H1 (cell line): ENCODE measurements at regions not wholly inside any gene's neighbourhood (a gene's known extent, or its start where the extent isn't known, plus 50 kb on each side); places are given as distances from the start of the nearest gene placed in this dataset.

Source experiments
- CTCF ChIA-PET: fragments of 300-600 bp; sonication (Branson Sonifier 250); formaldehyde crosslinking; loops from one replicate; lab custom pipeline; 2021; ENCODE audit not compliant: partially characterized antibody; lab: Charles Lee
- POLR2A ChIA-PET: fragments of 300-600 bp; sonication (Branson Sonifier 250); formaldehyde crosslinking; loops from one replicate; lab custom pipeline; 2021; ENCODE audit warnings: inconsistent platforms; ENCODE audit not compliant: partially characterized antibody; lab: Charles Lee
- DNase-seq, 2 experiments: peaks; one replicate each; pipeline versions ENCODE4 v3.0.0 to v3.0.0-alpha.2; 2010 to 2022; ENCODE audit warnings: low spot score in 2 of 2, low read depth in 1 of 2, mixed read lengths in 1 of 2
- FAIRE-seq: peaks from 2 replicates; lab custom pipeline; 2011; peaks lifted over from hg19 to GRCh38; lab: Jason Lieb, UNC
- H2AFZ ChIP-seq: 2 replicates; pipeline ENCODE4 v1.8.1; 2012; ENCODE audit warnings: low read length, inconsistent platforms
- H2AK5ac ChIP-seq: 2 replicates; pipeline ENCODE4 v1.6.1; 2013; ENCODE audit warnings: low read depth, low read length
- H2BK120ac ChIP-seq: replicated peaks from 2 replicates; pipeline ENCODE3; 2013; ENCODE audit warnings: low read depth, low read length, inconsistent platforms
- H2BK12ac ChIP-seq: 2 replicates; pipeline ENCODE4 v1.6.1; 2013; ENCODE audit warnings: low read depth, low read length
- H2BK15ac ChIP-seq: 2 replicates; pipeline ENCODE4 v1.6.1; 2013; ENCODE audit warnings: low read length
- H2BK20ac ChIP-seq: 2 replicates; pipeline ENCODE4 v1.6.1; 2013; ENCODE audit warnings: low read length
- H2BK5ac ChIP-seq: 2 replicates; pipeline ENCODE4 v1.6.1; 2013; ENCODE audit warnings: low read depth, low read length
- H3K14ac ChIP-seq: 2 replicates; pipeline ENCODE4 v1.6.1; 2013; ENCODE audit warnings: inconsistent platforms; ENCODE audit not compliant: insufficient read length
- H3K18ac ChIP-seq: 2 replicates; pipeline ENCODE4 v1.6.1; 2013; ENCODE audit warnings: low read length; ENCODE audit errors: extremely low read depth
- H3K23ac ChIP-seq: 2 replicates; pipeline ENCODE4 v1.6.1; 2013; ENCODE audit warnings: inconsistent platforms; ENCODE audit not compliant: insufficient read length
- H3K23me2 ChIP-seq: 2 replicates; pipeline ENCODE4 v1.6.1; 2013; ENCODE audit warnings: low read depth, low read length
- H3K27ac ChIP-seq: 2 replicates; pipeline ENCODE4 v1.6.1; 2011; ENCODE audit warnings: low read depth, low read length, inconsistent platforms
- H3K27me3 ChIP-seq, 4 experiments: replicated peaks in 1 of 4; 1 replicate in 1 of 4; 2 replicates in 3 of 4; pipeline versions ENCODE4 v1.6.1 to v1.8.1; 2011 to 2013; ENCODE audit warnings: low read length in 3 of 4, mild to moderate bottlenecking in 3 of 4, inconsistent platforms in 2 of 4, mixed read lengths in 2 of 4, moderate library complexity in 1 of 4; ENCODE audit not compliant: control insufficient read depth in 3 of 4, insufficient read depth in 3 of 4; ENCODE audit errors: extremely low read depth in 1 of 4
- H3K36me3 ChIP-seq, 4 experiments: 2 replicates each; pipeline versions ENCODE4 v1.6.1 to v1.8.1; 2011 to 2013; ENCODE audit warnings: mild to moderate bottlenecking in 4 of 4, low read length in 3 of 4, moderate library complexity in 2 of 4, control low read depth in 1 of 4, inconsistent platforms in 1 of 4; ENCODE audit not compliant: insufficient read depth in 4 of 4, control insufficient read depth in 2 of 4
- H3K4ac ChIP-seq: replicated peaks from 2 replicates; pipeline ENCODE3; 2013; ENCODE audit warnings: low read length, low read depth, mixed read lengths, inconsistent platforms; ENCODE audit not compliant: insufficient read length
- H3K4me1 ChIP-seq, 4 experiments: replicated peaks in 1 of 4; 1 replicate in 1 of 4; 2 replicates in 3 of 4; pipeline versions ENCODE4 v1.6.1 to v1.8.1; 2011 to 2013; ENCODE audit warnings: low read length in 3 of 4, inconsistent platforms in 2 of 4, mixed read lengths in 1 of 4; ENCODE audit not compliant: insufficient read depth in 4 of 4, control insufficient read depth in 3 of 4
- H3K4me2 ChIP-seq, 2 experiments: 2 replicates each; pipeline versions ENCODE4 v1.6.1 to v1.8.1; 2011 to 2013; ENCODE audit warnings: low read depth in 2 of 2, low read length in 2 of 2, control low read depth in 1 of 2, inconsistent platforms in 1 of 2, mild to moderate bottlenecking in 1 of 2; ENCODE audit not compliant: insufficient read depth in 1 of 2
- H3K4me3 ChIP-seq, 4 experiments: fragments of 200-600, 300-600 bp in 1 of 4; sonication (generic), shearing (Covaris generic), sonication (Bioruptor Twin) in 1 of 4; 2 replicates each; pipeline versions ENCODE4 v1.5.1 to v1.8.1; 2011 to 2016; ENCODE audit warnings: low read length in 4 of 4, low read depth in 3 of 4, control low read depth in 2 of 4, inconsistent platforms in 2 of 4, mild to moderate bottlenecking in 2 of 4, mixed read lengths in 1 of 4, moderate library complexity in 1 of 4; ENCODE audit not compliant: insufficient read depth in 2 of 4; ENCODE audit errors: extremely low read depth in 1 of 4
- H3K56ac ChIP-seq: replicated peaks from 2 replicates; pipeline ENCODE3; 2013; ENCODE audit warnings: low read depth, mild to moderate bottlenecking, mixed read lengths, low read length, inconsistent platforms; ENCODE audit not compliant: insufficient read length
- H3K79me1 ChIP-seq: 2 replicates; pipeline ENCODE4 v1.6.1; 2013; ENCODE audit warnings: low read depth, low read length, control low read depth
- H3K79me2 ChIP-seq, 2 experiments: 2 replicates each; pipeline versions ENCODE4 v1.6.1 to v1.8.1; 2012 to 2013; ENCODE audit warnings: low read length in 2 of 2, mild to moderate bottlenecking in 2 of 2, inconsistent platforms in 1 of 2; ENCODE audit not compliant: insufficient read depth in 2 of 2, control insufficient read depth in 1 of 2
- H3K9ac ChIP-seq, 4 experiments: replicated peaks in 1 of 4; 1 replicate in 1 of 4; 2 replicates in 3 of 4; pipeline versions ENCODE4 v1.6.1 to v1.8.1; 2011 to 2013; ENCODE audit warnings: low read depth in 3 of 4, low read length in 3 of 4, control low read depth in 2 of 4, mild to moderate bottlenecking in 2 of 4, moderate library complexity in 2 of 4, inconsistent platforms in 1 of 4; ENCODE audit errors: extremely low read depth in 1 of 4
- H3K9me3 ChIP-seq, 2 experiments: 2 replicates each; pipeline versions ENCODE4 v1.6.1 to v1.8.1; 2012 to 2013; ENCODE audit warnings: mild to moderate bottlenecking in 2 of 2, moderate library complexity in 2 of 2, control low read depth in 1 of 2, inconsistent platforms in 1 of 2, low read depth in 1 of 2, low read length in 1 of 2, mixed read lengths in 1 of 2; ENCODE audit not compliant: insufficient read depth in 2 of 2
- H4K20me1 ChIP-seq, 2 experiments: replicated peaks in 1 of 2; 2 replicates each; pipeline versions ENCODE3 to v1.8.1; 2011 to 2013; ENCODE audit warnings: inconsistent platforms in 2 of 2, low read length in 2 of 2, mild to moderate bottlenecking in 1 of 2; ENCODE audit not compliant: insufficient read depth in 2 of 2, control insufficient read depth in 1 of 2
- H4K5ac ChIP-seq: 2 replicates; pipeline ENCODE4 v1.6.1; 2013; ENCODE audit warnings: low read length, low read depth, mixed read lengths, inconsistent platforms; ENCODE audit not compliant: insufficient read length
- H4K8ac ChIP-seq: 2 replicates; pipeline ENCODE4 v1.8.0; 2013; ENCODE audit warnings: mild to moderate bottlenecking, moderate library complexity, low read length, inconsistent platforms; ENCODE audit not compliant: insufficient read depth; ENCODE audit errors: extremely low read depth
- H4K91ac ChIP-seq: replicated peaks from 2 replicates; pipeline ENCODE3; 2013; ENCODE audit warnings: low read length, mixed read lengths, inconsistent platforms; ENCODE audit not compliant: insufficient read length
- CBX8 ChIP-seq: fragments of 300-800, 300-1000 bp; sonication (generic); IDR thresholded peaks from 2 replicates; pipeline ENCODE4 v1.7.1; 2016; ENCODE audit warnings: low read depth, low read length, borderline replicate concordance
- CREB1 ChIP-seq: IDR thresholded peaks from 2 replicates; pipeline ENCODE4 v1.6.1; 2012; ENCODE audit warnings: inconsistent platforms
- EZH2 ChIP-seq: fragments of 200-600 bp; sonication (generic); IDR thresholded peaks from 2 replicates; pipeline ENCODE4 v1.7.1; 2012; ENCODE audit warnings: low read depth, mild to moderate bottlenecking, moderate library complexity, low read length, inconsistent platforms; ENCODE audit not compliant: severe bottlenecking
- NRF1 ChIP-seq: IDR thresholded peaks from 2 replicates; pipeline ENCODE4 v1.6.1; 2011; ENCODE audit warnings: mild to moderate bottlenecking, low read depth, low read length, improper control_type of control experiment
- SIX5 ChIP-seq: IDR thresholded peaks from 2 replicates; pipeline ENCODE4 v1.6.1; 2011; ENCODE audit warnings: mild to moderate bottlenecking, low read depth, low read length
- WGBS, 2 experiments: shearing (Covaris generic) in 1 of 2; methylation state at CpG; one replicate each; pipeline versions ENCODE4 v1.1.6 to v1.1.7; 2013 to 2015; ENCODE audit warnings: low lambda C conversion rate in 2 of 2, mixed read lengths in 2 of 2, inconsistent platforms in 1 of 2, low coverage in 1 of 2, missing lambda C conversion rate in 1 of 2; ENCODE audit not compliant: insufficient replicate concordance in 2 of 2, insufficient coverage in 1 of 2, insufficient read length in 1 of 2; ENCODE audit errors: extremely low coverage in 1 of 2, missing lambda C conversion rate in 1 of 2; 5-methylcytosine and 5-hydroxymethylcytosine counted together

DNA sequence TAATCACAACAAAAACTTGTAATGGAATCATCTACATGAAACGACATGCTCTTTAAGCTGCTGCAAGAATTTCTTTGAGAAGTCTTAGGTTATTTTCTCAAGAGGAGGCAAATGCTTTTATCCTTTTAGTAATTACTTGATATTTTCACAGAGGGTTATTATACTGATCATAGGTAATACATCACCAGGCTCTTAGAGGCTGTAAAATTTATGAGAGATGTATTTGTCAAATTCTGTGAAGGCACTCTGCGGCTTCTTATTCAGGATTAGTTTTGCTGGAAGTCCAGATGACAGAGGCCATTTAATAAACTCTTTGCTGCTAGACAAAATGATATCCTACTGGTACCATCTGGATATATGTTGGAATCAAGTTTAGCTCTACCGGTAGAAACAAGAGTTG is 624.3 kb upstream of the BRINP3 start:
- no peak overlapping the region for H2BK15ac ChIP-seq
- no peak for TF ChIP-seq EZH2
- no peak for TF ChIP-seq CBX8
- TF ChIP-seq SIX5 = no peak
- no peak for TF ChIP-seq NRF1
- no peak for TF ChIP-seq CREB1
- TF ChIP-seq, all 59 proteins: peak for 0
- H4K8ac ChIP-seq = no peak overlapping the region
- H3K4me2 ChIP-seq = no peak overlapping the region
- H2BK20ac ChIP-seq = no peak overlapping the region
- no peak overlapping the region for H4K5ac ChIP-seq
- H3K9me3 ChIP-seq = no peaks in the 10 kb centered on the region
- DNase-seq (no peak), FAIRE-seq (no peak)
- CTCF ChIA-PET = no interaction called here
- no peaks in the 10 kb centered on the region for H3K79me1 ChIP-seq
- H2BK12ac ChIP-seq = no peak overlapping the region
- H3K23ac ChIP-seq = no peak overlapping the region
- H3K4me1 ChIP-seq = no peaks in the 10 kb centered on the region
- H3K56ac ChIP-seq = no peak overlapping the region
- no peak overlapping the region for H2AK5ac ChIP-seq
- no peaks in the 10 kb centered on the region for H4K20me1 ChIP-seq
- H3K36me3 ChIP-seq = no peaks in the 10 kb centered on the region
- H3K18ac ChIP-seq = no peak overlapping the region
- no peaks in the 10 kb centered on the region for H3K79me2 ChIP-seq
- no peak overlapping the region for H3K4ac ChIP-seq
- no peaks in the 10 kb centered on the region for H3K23me2 ChIP-seq
- H3K14ac ChIP-seq = no peak overlapping the region
- no peak overlapping the region for H3K9ac ChIP-seq
- 84% methylated on average over 3 of the region's 3 CpGs; no CpG with 5 or more reads in 1 of the 2 experiments for WGBS, 2 experiments
- H2BK5ac ChIP-seq = no peak overlapping the region
- H3K27ac ChIP-seq = no peak overlapping the region
- POLR2A ChIA-PET = no interaction called here
- no peak overlapping the region for H3K4me3 ChIP-seq
- no peak overlapping the region for H2BK120ac ChIP-seq
- no peak overlapping the region for H4K91ac ChIP-seq
- H3K27me3 ChIP-seq = no peaks in the 10 kb centered on the region
- no peak overlapping the region for H2AFZ ChIP-seq
